H1 (cell line): ENCODE measurements at regions not wholly inside any gene's neighbourhood (a gene's known extent, or its start where the extent isn't known, plus 50 kb on each side); places are given as distances from the start of the nearest gene placed in this dataset.

Source experiments
- CTCF ChIA-PET: fragments of 300-600 bp; sonication (Branson Sonifier 250); formaldehyde crosslinking; loops from one replicate; lab custom pipeline; 2021; ENCODE audit not compliant: partially characterized antibody; lab: Charles Lee
- POLR2A ChIA-PET: fragments of 300-600 bp; sonication (Branson Sonifier 250); formaldehyde crosslinking; loops from one replicate; lab custom pipeline; 2021; ENCODE audit warnings: inconsistent platforms; ENCODE audit not compliant: partially characterized antibody; lab: Charles Lee
- DNase-seq, 2 experiments: peaks; one replicate each; pipeline versions ENCODE4 v3.0.0 to v3.0.0-alpha.2; 2010 to 2022; ENCODE audit warnings: low spot score in 2 of 2, low read depth in 1 of 2, mixed read lengths in 1 of 2
- FAIRE-seq: peaks from 2 replicates; lab custom pipeline; 2011; peaks lifted over from hg19 to GRCh38; lab: Jason Lieb, UNC
- H2AFZ ChIP-seq: 2 replicates; pipeline ENCODE4 v1.8.1; 2012; ENCODE audit warnings: low read length, inconsistent platforms
- H2AK5ac ChIP-seq: 2 replicates; pipeline ENCODE4 v1.6.1; 2013; ENCODE audit warnings: low read depth, low read length
- H2BK120ac ChIP-seq: replicated peaks from 2 replicates; pipeline ENCODE3; 2013; ENCODE audit warnings: low read depth, low read length, inconsistent platforms
- H2BK12ac ChIP-seq: 2 replicates; pipeline ENCODE4 v1.6.1; 2013; ENCODE audit warnings: low read depth, low read length
- H2BK15ac ChIP-seq: 2 replicates; pipeline ENCODE4 v1.6.1; 2013; ENCODE audit warnings: low read length
- H2BK20ac ChIP-seq: 2 replicates; pipeline ENCODE4 v1.6.1; 2013; ENCODE audit warnings: low read length
- H2BK5ac ChIP-seq: 2 replicates; pipeline ENCODE4 v1.6.1; 2013; ENCODE audit warnings: low read depth, low read length
- H3K14ac ChIP-seq: 2 replicates; pipeline ENCODE4 v1.6.1; 2013; ENCODE audit warnings: inconsistent platforms; ENCODE audit not compliant: insufficient read length
- H3K18ac ChIP-seq: 2 replicates; pipeline ENCODE4 v1.6.1; 2013; ENCODE audit warnings: low read length; ENCODE audit errors: extremely low read depth
- H3K23ac ChIP-seq: 2 replicates; pipeline ENCODE4 v1.6.1; 2013; ENCODE audit warnings: inconsistent platforms; ENCODE audit not compliant: insufficient read length
- H3K23me2 ChIP-seq: 2 replicates; pipeline ENCODE4 v1.6.1; 2013; ENCODE audit warnings: low read depth, low read length
- H3K27ac ChIP-seq: 2 replicates; pipeline ENCODE4 v1.6.1; 2011; ENCODE audit warnings: low read depth, low read length, inconsistent platforms
- H3K27me3 ChIP-seq, 4 experiments: replicated peaks in 1 of 4; 1 replicate in 1 of 4; 2 replicates in 3 of 4; pipeline versions ENCODE4 v1.6.1 to v1.8.1; 2011 to 2013; ENCODE audit warnings: low read length in 3 of 4, mild to moderate bottlenecking in 3 of 4, inconsistent platforms in 2 of 4, mixed read lengths in 2 of 4, moderate library complexity in 1 of 4; ENCODE audit not compliant: control insufficient read depth in 3 of 4, insufficient read depth in 3 of 4; ENCODE audit errors: extremely low read depth in 1 of 4
- H3K36me3 ChIP-seq, 4 experiments: 2 replicates each; pipeline versions ENCODE4 v1.6.1 to v1.8.1; 2011 to 2013; ENCODE audit warnings: mild to moderate bottlenecking in 4 of 4, low read length in 3 of 4, moderate library complexity in 2 of 4, control low read depth in 1 of 4, inconsistent platforms in 1 of 4; ENCODE audit not compliant: insufficient read depth in 4 of 4, control insufficient read depth in 2 of 4
- H3K4ac ChIP-seq: replicated peaks from 2 replicates; pipeline ENCODE3; 2013; ENCODE audit warnings: low read length, low read depth, mixed read lengths, inconsistent platforms; ENCODE audit not compliant: insufficient read length
- H3K4me1 ChIP-seq, 4 experiments: replicated peaks in 1 of 4; 1 replicate in 1 of 4; 2 replicates in 3 of 4; pipeline versions ENCODE4 v1.6.1 to v1.8.1; 2011 to 2013; ENCODE audit warnings: low read length in 3 of 4, inconsistent platforms in 2 of 4, mixed read lengths in 1 of 4; ENCODE audit not compliant: insufficient read depth in 4 of 4, control insufficient read depth in 3 of 4
- H3K4me2 ChIP-seq, 2 experiments: 2 replicates each; pipeline versions ENCODE4 v1.6.1 to v1.8.1; 2011 to 2013; ENCODE audit warnings: low read depth in 2 of 2, low read length in 2 of 2, control low read depth in 1 of 2, inconsistent platforms in 1 of 2, mild to moderate bottlenecking in 1 of 2; ENCODE audit not compliant: insufficient read depth in 1 of 2
- H3K4me3 ChIP-seq, 4 experiments: fragments of 200-600, 300-600 bp in 1 of 4; sonication (generic), shearing (Covaris generic), sonication (Bioruptor Twin) in 1 of 4; 2 replicates each; pipeline versions ENCODE4 v1.5.1 to v1.8.1; 2011 to 2016; ENCODE audit warnings: low read length in 4 of 4, low read depth in 3 of 4, control low read depth in 2 of 4, inconsistent platforms in 2 of 4, mild to moderate bottlenecking in 2 of 4, mixed read lengths in 1 of 4, moderate library complexity in 1 of 4; ENCODE audit not compliant: insufficient read depth in 2 of 4; ENCODE audit errors: extremely low read depth in 1 of 4
- H3K56ac ChIP-seq: replicated peaks from 2 replicates; pipeline ENCODE3; 2013; ENCODE audit warnings: low read depth, mild to moderate bottlenecking, mixed read lengths, low read length, inconsistent platforms; ENCODE audit not compliant: insufficient read length
- H3K79me1 ChIP-seq: 2 replicates; pipeline ENCODE4 v1.6.1; 2013; ENCODE audit warnings: low read depth, low read length, control low read depth
- H3K79me2 ChIP-seq, 2 experiments: 2 replicates each; pipeline versions ENCODE4 v1.6.1 to v1.8.1; 2012 to 2013; ENCODE audit warnings: low read length in 2 of 2, mild to moderate bottlenecking in 2 of 2, inconsistent platforms in 1 of 2; ENCODE audit not compliant: insufficient read depth in 2 of 2, control insufficient read depth in 1 of 2
- H3K9ac ChIP-seq, 4 experiments: replicated peaks in 1 of 4; 1 replicate in 1 of 4; 2 replicates in 3 of 4; pipeline versions ENCODE4 v1.6.1 to v1.8.1; 2011 to 2013; ENCODE audit warnings: low read depth in 3 of 4, low read length in 3 of 4, control low read depth in 2 of 4, mild to moderate bottlenecking in 2 of 4, moderate library complexity in 2 of 4, inconsistent platforms in 1 of 4; ENCODE audit errors: extremely low read depth in 1 of 4
- H3K9me3 ChIP-seq, 2 experiments: 2 replicates each; pipeline versions ENCODE4 v1.6.1 to v1.8.1; 2012 to 2013; ENCODE audit warnings: mild to moderate bottlenecking in 2 of 2, moderate library complexity in 2 of 2, control low read depth in 1 of 2, inconsistent platforms in 1 of 2, low read depth in 1 of 2, low read length in 1 of 2, mixed read lengths in 1 of 2; ENCODE audit not compliant: insufficient read depth in 2 of 2
- H4K20me1 ChIP-seq, 2 experiments: replicated peaks in 1 of 2; 2 replicates each; pipeline versions ENCODE3 to v1.8.1; 2011 to 2013; ENCODE audit warnings: inconsistent platforms in 2 of 2, low read length in 2 of 2, mild to moderate bottlenecking in 1 of 2; ENCODE audit not compliant: insufficient read depth in 2 of 2, control insufficient read depth in 1 of 2
- H4K5ac ChIP-seq: 2 replicates; pipeline ENCODE4 v1.6.1; 2013; ENCODE audit warnings: low read length, low read depth, mixed read lengths, inconsistent platforms; ENCODE audit not compliant: insufficient read length
- H4K8ac ChIP-seq: 2 replicates; pipeline ENCODE4 v1.8.0; 2013; ENCODE audit warnings: mild to moderate bottlenecking, moderate library complexity, low read length, inconsistent platforms; ENCODE audit not compliant: insufficient read depth; ENCODE audit errors: extremely low read depth
- H4K91ac ChIP-seq: replicated peaks from 2 replicates; pipeline ENCODE3; 2013; ENCODE audit warnings: low read length, mixed read lengths, inconsistent platforms; ENCODE audit not compliant: insufficient read length
- CEBPB ChIP-seq: IDR thresholded peaks from 2 replicates; pipeline ENCODE4 v1.6.1; 2012; ENCODE audit warnings: low read depth, low read length
- MAFK ChIP-seq: IDR thresholded peaks from 2 replicates; pipeline ENCODE4 v1.6.1; 2012; ENCODE audit warnings: low read depth, mild to moderate bottlenecking, improper control_type of control experiment, low read length
- NANOG ChIP-seq: IDR thresholded peaks from 2 replicates; pipeline ENCODE4 v1.6.1; 2011; ENCODE audit warnings: low read length, low read depth, mild to moderate bottlenecking, inconsistent platforms; ENCODE audit not compliant: insufficient read depth, poor library complexity, severe bottlenecking
- PHF8 ChIP-seq: fragments of 200-600 bp; sonication (generic); conservative IDR thresholded peaks from 2 replicates; pipeline ENCODE4 v1.7.1; 2012; ENCODE audit warnings: low read depth, mild to moderate bottlenecking, inconsistent platforms, low read length, moderate library complexity
- SAP30 ChIP-seq: fragments of 300-600 bp; sonication (generic); IDR thresholded peaks from 2 replicates; pipeline ENCODE4 v1.7.1; 2012; ENCODE audit warnings: low read length, moderate library complexity, mild to moderate bottlenecking, inconsistent platforms; ENCODE audit not compliant: insufficient read depth, insufficient replicate concordance
- SIN3A ChIP-seq, 2 experiments: IDR thresholded peaks in 1 of 2; conservative IDR thresholded peaks in 1 of 2; 2 replicates each; pipeline ENCODE4 v1.6.1; 2011 to 2012; ENCODE audit warnings: low read length in 2 of 2, improper control_type of control experiment in 1 of 2, low read depth in 1 of 2, mild to moderate bottlenecking in 1 of 2
- SIRT6 ChIP-seq: IDR thresholded peaks from one replicate; pipeline ENCODE4 v1.7.1; 2012; ENCODE audit warnings: low read length, inconsistent platforms
- TAF7 ChIP-seq: optimal IDR thresholded peaks from 2 replicates; pipeline ENCODE3; 2011; ENCODE audit warnings: low read depth, mild to moderate bottlenecking, inconsistent platforms, low read length, moderate library complexity, borderline replicate concordance
- TEAD4 ChIP-seq: IDR thresholded peaks from 2 replicates; pipeline ENCODE4 v1.6.1; 2012; ENCODE audit warnings: low read depth, low read length, inconsistent platforms, mixed read lengths
- WGBS, 2 experiments: shearing (Covaris generic) in 1 of 2; methylation state at CpG; one replicate each; pipeline versions ENCODE4 v1.1.6 to v1.1.7; 2013 to 2015; ENCODE audit warnings: low lambda C conversion rate in 2 of 2, mixed read lengths in 2 of 2, inconsistent platforms in 1 of 2, low coverage in 1 of 2, missing lambda C conversion rate in 1 of 2; ENCODE audit not compliant: insufficient replicate concordance in 2 of 2, insufficient coverage in 1 of 2, insufficient read length in 1 of 2; ENCODE audit errors: extremely low coverage in 1 of 2, missing lambda C conversion rate in 1 of 2; 5-methylcytosine and 5-hydroxymethylcytosine counted together

DNA sequence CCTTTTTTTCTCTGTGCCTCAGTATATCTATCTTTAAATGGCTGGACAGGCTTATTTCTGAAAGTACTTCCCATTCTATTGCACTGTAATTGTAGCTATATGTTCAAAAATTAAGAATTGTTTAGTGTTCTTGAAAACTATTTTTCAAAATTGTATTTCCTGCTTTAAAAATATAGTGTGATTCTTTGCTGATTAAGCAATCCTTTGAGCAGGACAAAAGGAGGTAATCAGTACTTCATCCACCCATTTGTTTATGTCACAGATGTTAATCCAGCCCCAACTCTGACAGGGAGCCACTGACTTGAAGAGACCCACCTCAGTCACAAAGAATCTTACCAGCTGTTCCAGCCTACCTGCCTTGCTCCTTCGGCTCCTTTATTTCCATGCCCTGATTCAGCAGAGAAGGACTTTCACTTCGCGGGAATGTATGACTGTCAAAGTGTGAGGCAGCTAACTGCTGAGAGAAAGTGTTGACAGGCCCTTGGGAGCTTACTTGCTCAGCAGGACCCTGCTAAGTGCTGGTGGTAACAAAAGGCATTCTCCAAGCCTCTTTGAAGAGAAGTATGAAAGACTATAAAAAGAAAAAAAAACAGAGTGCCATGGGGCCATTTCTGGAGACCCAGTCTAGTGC is 393.3 kb upstream of the CYRIA start:
- Histone ChIP-seq H3K36me3 (no peaks in the 10 kb centered on the region), H3K23ac (no peak overlapping the region), H3K14ac (no peak overlapping the region), H3K27me3 (no peaks in the 10 kb centered on the region), H4K5ac (no peak overlapping the region), H3K4me3 (no peak overlapping the region), H3K79me2 (no peaks in the 10 kb centered on the region), H2AK5ac (no peak overlapping the region), H3K56ac (no peak overlapping the region), H4K20me1 (no peaks in the 10 kb centered on the region), H3K4me1 (peaks cover 4 to 16% (median 10%) of the 10 kb centered on the region in 4 experiments; a peak in 4 of 7 replicates), H2BK12ac (no peak overlapping the region), H3K9ac (no peak overlapping the region), H4K91ac (no peak overlapping the region), H2BK5ac (no peak overlapping the region), H3K4ac (no peak overlapping the region), H3K79me1 (no peaks in the 10 kb centered on the region), H2BK120ac (no peak overlapping the region), H2AFZ (no peak overlapping the region), H3K9me3 (no peaks in the 10 kb centered on the region), H4K8ac (no peak overlapping the region), H3K18ac (no peak overlapping the region), H3K23me2 (no peaks in the 10 kb centered on the region), H3K4me2 (peak overlapping the region in 1 of 2 experiments; percentile 7; a peak in 1 of 4 replicates), H2BK15ac (no peak overlapping the region), H2BK20ac (no peak overlapping the region), H3K27ac (no peak overlapping the region)
- TF ChIP-seq SIRT6 (no peak), SAP30 (no peak), TAF7 (no peak), NANOG (peak; percentile 53), SIN3A (conservative IDR thresholded peaks at IDR 0.05 in 1 of 2, IDR thresholded peaks at IDR 0.05 in 1 of 2; ENCODE audit: low read depth in 1 of 2, low read length in 2 of 2) (peak; percentile 74 to 90), CEBPB (peak; percentile 25; the same call in 1 of the 2 replicates), MAFK (peak; percentile 25), TEAD4 (peak; percentile 60; the same call in 1 of the 2 replicates), PHF8 (no peak)
- DNase-seq (no peak), FAIRE-seq (peak; percentile 66)
- WGBS, 2 experiments = 64% methylated on average over 3 of the region's 3 CpGs; no CpG with 5 or more reads in 1 of the 2 experiments
- ChIA-PET POLR2A (no interaction called here), CTCF (interaction anchor here (0.8 to 1.8 kb wide), 3 partner anchors 251 to 285 kb away, joined by 3 to 4 read pairs (median 3); no protein-coding TSS in a partner anchor)
